ENCODE measurements at regions not wholly inside any gene's neighbourhood (a gene's known extent, or its start where the extent isn't known, plus 50 kb on each side); places are given as distances from the start of the nearest gene placed in this dataset.

GRCh38 chr13:107374038-107374437, 806.1 kb upstream of the ARGLU1 start:
- Histone ChIP-seq H3K27ac (ENCODE audit: low read length) (no peak overlapping the region), H3K9me3 (ENCODE audit: control insufficient read depth in 1 of 2, low read length in 2 of 2) (no peaks in the 10 kb centered on the region), H3K27me3 (ENCODE audit: low read depth, low read length) (no peaks in the 10 kb centered on the region), H3K4me1 (ENCODE audit: control insufficient read depth in 1 of 2, insufficient read depth in 2 of 2, low read length in 2 of 2) (no peaks in the 10 kb centered on the region), H3K4me3 (ENCODE audit: low read depth in 1 of 2, low read length in 2 of 2) (no peak overlapping the region), H3K36me3 (ENCODE audit: control insufficient read depth in 1 of 2, insufficient read depth in 2 of 2, low read length in 2 of 2) (no peaks in the 10 kb centered on the region)

- no peak overlapping the region for H3K27ac ChIP-seq (ENCODE audit: low read length)
- H3K9me3 ChIP-seq (ENCODE audit: control insufficient read depth in 1 of 2, low read length in 2 of 2) = no peaks in the 10 kb centered on the region
- H3K27me3 ChIP-seq (ENCODE audit: low read depth, low read length) = no peaks in the 10 kb centered on the region
- H3K4me1 ChIP-seq (ENCODE audit: control insufficient read depth in 1 of 2, insufficient read depth in 2 of 2, low read length in 2 of 2) = no peaks in the 10 kb centered on the region
- H3K4me3 ChIP-seq (ENCODE audit: low read depth in 1 of 2, low read length in 2 of 2) = no peak overlapping the region
- no peaks in the 10 kb centered on the region for H3K36me3 ChIP-seq (ENCODE audit: control insufficient read depth in 1 of 2, insufficient read depth in 2 of 2, low read length in 2 of 2)
Observed at GRCh38 chr13:107373551-107373950, 805.6 kb upstream of the ARGLU1 start.

GRCh38 chr13:107370015-107370785, 802.3 kb upstream of the ARGLU1 start:
- Histone ChIP-seq H3K36me3 (ENCODE audit: control insufficient read depth in 1 of 2, insufficient read depth in 2 of 2, low read length in 2 of 2) (no peaks in the 10 kb centered on the region), H3K4me3 (ENCODE audit: low read depth in 1 of 2, low read length in 2 of 2) (no peak overlapping the region), H3K4me1 (ENCODE audit: control insufficient read depth in 1 of 2, insufficient read depth in 2 of 2, low read length in 2 of 2) (no peaks in the 10 kb centered on the region), H3K9me3 (ENCODE audit: control insufficient read depth in 1 of 2, low read length in 2 of 2) (no peaks in the 10 kb centered on the region), H3K27me3 (ENCODE audit: low read depth, low read length) (no peaks in the 10 kb centered on the region), H3K27ac (ENCODE audit: low read length) (no peak overlapping the region)

- H3K9me3 ChIP-seq (ENCODE audit: control insufficient read depth in 1 of 2, low read length in 2 of 2) = no peaks in the 10 kb centered on the region
Observed at GRCh38 chr13:107367258-107367657, 799.3 kb upstream of the ARGLU1 start.

GRCh38 chr13:107365466-107366215, 797.7 kb upstream of the ARGLU1 start:
- no peaks in the 10 kb centered on the region for H3K4me1 ChIP-seq (ENCODE audit: control insufficient read depth in 1 of 2, insufficient read depth in 2 of 2, low read length in 2 of 2)
- H3K27ac ChIP-seq (ENCODE audit: low read length) = no peak overlapping the region
- no peak overlapping the region for H3K4me3 ChIP-seq (ENCODE audit: low read depth in 1 of 2, low read length in 2 of 2)
- H3K27me3 ChIP-seq (ENCODE audit: low read depth, low read length) = no peaks in the 10 kb centered on the region
- H3K36me3 ChIP-seq (ENCODE audit: control insufficient read depth in 1 of 2, insufficient read depth in 2 of 2, low read length in 2 of 2) = no peaks in the 10 kb centered on the region
- no peaks in the 10 kb centered on the region for H3K9me3 ChIP-seq (ENCODE audit: control insufficient read depth in 1 of 2, low read length in 2 of 2)

More at GRCh38 chr13:107367258-107367657, 799.3 kb upstream of the ARGLU1 start:
- Histone ChIP-seq H3K27me3 (ENCODE audit: low read depth, low read length) (no peaks in the 10 kb centered on the region), H3K4me1 (ENCODE audit: control insufficient read depth in 1 of 2, insufficient read depth in 2 of 2, low read length in 2 of 2) (no peaks in the 10 kb centered on the region), H3K36me3 (ENCODE audit: control insufficient read depth in 1 of 2, insufficient read depth in 2 of 2, low read length in 2 of 2) (no peaks in the 10 kb centered on the region), H3K27ac (ENCODE audit: low read length) (no peak overlapping the region), H3K4me3 (ENCODE audit: low read depth in 1 of 2, low read length in 2 of 2) (no peak overlapping the region)

GRCh38 chr13:107364658-107365057, 796.7 kb upstream of the ARGLU1 start:
- Histone ChIP-seq H3K4me3 (ENCODE audit: low read depth in 1 of 2, low read length in 2 of 2) (no peak overlapping the region), H3K9me3 (ENCODE audit: control insufficient read depth in 1 of 2, low read length in 2 of 2) (no peaks in the 10 kb centered on the region), H3K36me3 (ENCODE audit: control insufficient read depth in 1 of 2, insufficient read depth in 2 of 2, low read length in 2 of 2) (no peaks in the 10 kb centered on the region), H3K4me1 (ENCODE audit: control insufficient read depth in 1 of 2, insufficient read depth in 2 of 2, low read length in 2 of 2) (no peaks in the 10 kb centered on the region), H3K27ac (ENCODE audit: low read length) (no peak overlapping the region), H3K27me3 (ENCODE audit: low read depth, low read length) (no peaks in the 10 kb centered on the region)

- Histone ChIP-seq H3K4me3 (ENCODE audit: low read depth in 1 of 2, low read length in 2 of 2) (no peak overlapping the region), H3K27me3 (ENCODE audit: low read depth, low read length) (no peaks in the 10 kb centered on the region), H3K4me1 (ENCODE audit: control insufficient read depth in 1 of 2, insufficient read depth in 2 of 2, low read length in 2 of 2) (no peaks in the 10 kb centered on the region), H3K9me3 (ENCODE audit: control insufficient read depth in 1 of 2, low read length in 2 of 2) (no peaks in the 10 kb centered on the region), H3K36me3 (ENCODE audit: control insufficient read depth in 1 of 2, insufficient read depth in 2 of 2, low read length in 2 of 2) (no peaks in the 10 kb centered on the region), H3K27ac (ENCODE audit: low read length) (no peak overlapping the region)
Observed at GRCh38 chr13:107361666-107362065, 793.7 kb upstream of the ARGLU1 start.

- H3K36me3 ChIP-seq (ENCODE audit: control insufficient read depth in 1 of 2, insufficient read depth in 2 of 2, low read length in 2 of 2) = no peaks in the 10 kb centered on the region
- H3K27me3 ChIP-seq (ENCODE audit: low read depth, low read length) = no peaks in the 10 kb centered on the region
- no peaks in the 10 kb centered on the region for H3K4me1 ChIP-seq (ENCODE audit: control insufficient read depth in 1 of 2, insufficient read depth in 2 of 2, low read length in 2 of 2)
- H3K27ac ChIP-seq (ENCODE audit: low read length) = no peak overlapping the region
- no peaks in the 10 kb centered on the region for H3K9me3 ChIP-seq (ENCODE audit: control insufficient read depth in 1 of 2, low read length in 2 of 2)
- no peak overlapping the region for H3K4me3 ChIP-seq (ENCODE audit: low read depth in 1 of 2, low read length in 2 of 2)
Observed at GRCh38 chr13:107360010-107360409, 792.1 kb upstream of the ARGLU1 start.

GRCh38 chr13:107358866-107359265, 790.9 kb upstream of the ARGLU1 start:
- no peak overlapping the region for H3K27ac ChIP-seq (ENCODE audit: low read length)
- no peaks in the 10 kb centered on the region for H3K27me3 ChIP-seq (ENCODE audit: low read depth, low read length)
- H3K4me1 ChIP-seq (ENCODE audit: control insufficient read depth in 1 of 2, insufficient read depth in 2 of 2, low read length in 2 of 2) = no peaks in the 10 kb centered on the region
- H3K4me3 ChIP-seq (ENCODE audit: low read depth in 1 of 2, low read length in 2 of 2) = no peak overlapping the region
- no peaks in the 10 kb centered on the region for H3K9me3 ChIP-seq (ENCODE audit: control insufficient read depth in 1 of 2, low read length in 2 of 2)
- H3K36me3 ChIP-seq (ENCODE audit: control insufficient read depth in 1 of 2, insufficient read depth in 2 of 2, low read length in 2 of 2) = no peaks in the 10 kb centered on the region

- Histone ChIP-seq H3K9me3 (ENCODE audit: control insufficient read depth in 1 of 2, low read length in 2 of 2) (no peaks in the 10 kb centered on the region), H3K36me3 (ENCODE audit: control insufficient read depth in 1 of 2, insufficient read depth in 2 of 2, low read length in 2 of 2) (no peaks in the 10 kb centered on the region), H3K27ac (ENCODE audit: low read length) (no peak overlapping the region), H3K4me1 (ENCODE audit: control insufficient read depth in 1 of 2, insufficient read depth in 2 of 2, low read length in 2 of 2) (no peaks in the 10 kb centered on the region), H3K4me3 (ENCODE audit: low read depth in 1 of 2, low read length in 2 of 2) (no peak overlapping the region), H3K27me3 (ENCODE audit: low read depth, low read length) (no peaks in the 10 kb centered on the region)
Observed at GRCh38 chr13:107351305-107351704, 783.4 kb upstream of the ARGLU1 start.

- Histone ChIP-seq H3K9me3 (ENCODE audit: control insufficient read depth in 1 of 2, low read length in 2 of 2) (peaks cover 0 to 3% of the 10 kb centered on the region in 2 donors), H3K4me1 (ENCODE audit: control insufficient read depth in 1 of 2, insufficient read depth in 2 of 2, low read length in 2 of 2) (no peaks in the 10 kb centered on the region), H3K27ac (ENCODE audit: low read length) (no peak overlapping the region), H3K36me3 (ENCODE audit: control insufficient read depth in 1 of 2, insufficient read depth in 2 of 2, low read length in 2 of 2) (no peaks in the 10 kb centered on the region), H3K4me3 (ENCODE audit: low read depth in 1 of 2, low read length in 2 of 2) (no peak overlapping the region), H3K27me3 (ENCODE audit: low read depth, low read length) (no peaks in the 10 kb centered on the region)
Observed at GRCh38 chr13:107348925-107349324, 781.0 kb upstream of the ARGLU1 start.
